Mammary epithelial cell (primary cell): ENCODE measurements at regions not wholly inside any gene's neighbourhood (a gene's known extent, or its start where the extent isn't known, plus 50 kb on each side); places are given as distances from the start of the nearest gene placed in this dataset.

Source experiments
- CTCF ChIP-seq, 2 donors: IDR thresholded peaks in 1 of 2; conservative IDR thresholded peaks in 1 of 2; 2 replicates each; pipeline ENCODE4 v1.5.1; 2011 to 2012; ENCODE audit warnings: inconsistent platforms in 2 of 2, low read length in 2 of 2, mild to moderate bottlenecking in 2 of 2, control low read depth in 1 of 2, low read depth in 1 of 2; ENCODE audit not compliant: insufficient read depth in 1 of 2; ENCODE audit errors: extremely low read depth in 1 of 2
- EZH2 ChIP-seq: IDR thresholded peaks from 2 replicates; pipeline ENCODE4 v1.6.1; 2012; ENCODE audit warnings: low read length, inconsistent platforms, borderline replicate concordance

- TF ChIP-seq CTCF (conservative IDR thresholded peaks at IDR 0.05 in 1 of 2, IDR thresholded peaks at IDR 0.05 in 1 of 2; ENCODE audit: extremely low read depth in 1 of 2, insufficient read depth in 1 of 2, low read depth in 1 of 2, low read length in 2 of 2) (peak; percentile 68 to 78), EZH2 (no peak)
Observed at GRCh38 chr2:9770308-9771100, 72.8 kb upstream of the TAF1B start.
